Transverse colon (tissue), 4 donors: ENCODE measurements at regions not wholly inside any gene's neighbourhood (a gene's known extent, or its start where the extent isn't known, plus 50 kb on each side); places are given as distances from the start of the nearest gene placed in this dataset.

ENCODE experiments used
- DNase-seq: peaks from one replicate; pipeline ENCODE4 v3.0.0-alpha.2; 2019
- H3K27ac ChIP-seq, 4 donors: fragments of 200-600 bp; sonication (generic); 2 replicates each; pipeline ENCODE4 v1.5.1; 2016 to 2018; ENCODE audit warnings: inconsistent platforms in 4 of 4
- H3K27me3 ChIP-seq: fragments of 200-600 bp; sonication (generic); 2 replicates; pipeline ENCODE4 v1.5.1; 2017; ENCODE audit warnings: inconsistent platforms
- H3K36me3 ChIP-seq, 4 donors: fragments of 200-600 bp; sonication (generic); 2 replicates each; pipeline ENCODE4 v1.5.1; 2017 to 2019; ENCODE audit warnings: inconsistent platforms in 4 of 4
- H3K4me1 ChIP-seq, 4 donors: fragments of 200-600 bp; sonication (generic); 2 replicates each; pipeline ENCODE4 v1.5.1; 2017 to 2020; ENCODE audit warnings: inconsistent platforms in 4 of 4
- H3K4me3 ChIP-seq, 4 donors: fragments of 200-600 bp; sonication (generic); 1 replicate in 1 of 4; 2 replicates in 3 of 4; pipeline versions ENCODE4 v1.5.1 to v1.6.1; 2017 to 2019; ENCODE audit warnings: inconsistent platforms in 4 of 4
- H3K9me3 ChIP-seq, 2 donors: fragments of 200-600 bp; sonication (generic); 2 replicates each; pipeline ENCODE4 v1.5.1; 2017 to 2019; ENCODE audit warnings: inconsistent platforms in 2 of 2
- EP300 ChIP-seq: sonication (generic); formaldehyde crosslinking; IDR thresholded peaks from one replicate; pipeline ENCODE4 v1.6.1; 2017; ENCODE audit warnings: antibody characterized with exemption, low read depth
- POLR2A ChIP-seq: fragments of 450-650 bp; IDR thresholded peaks from one replicate; pipeline ENCODE4 v1.6.1; 2016; ENCODE audit warnings: antibody characterized with exemption, mild to moderate bottlenecking, moderate library complexity
- POLR2AphosphoS5 ChIP-seq, 3 donors: sonication (generic); formaldehyde crosslinking; IDR thresholded peaks; one replicate each; pipeline ENCODE4 v1.6.1; 2016; ENCODE audit warnings: antibody characterized with exemption in 3 of 3
- WGBS, 2 donors: methylation state at CpG; one replicate each; pipeline ENCODE4 v1.1.5; 2018; ENCODE audit warnings: low coverage in 1 of 2; 5-methylcytosine and 5-hydroxymethylcytosine counted together
- in situ Hi-C, 4 donors: fragments of 200-750 bp; cut with MboI; loops; one replicate each; pipeline versions ENCODE4 v1.15.0 to v1.15.1; 2017; ENCODE audit warnings: low sequenced_read_pairs in 3 of 4, low pct_ligation_motif_present in 1 of 4, low pct_unique_long_range_greater_than_20kb in 1 of 4
- intact Hi-C: fragments of 100-400 bp; cut with DNase I; formaldehyde crosslinking; loops from one replicate; pipeline ENCODE4 v1.15.1; 2023; ENCODE audit warnings: low total_unique reads
- TF ChIP-seq, protein P1 (sequence below), 5 experiments: fragments of 200-600 bp in 3 of 5; fragments of 450-650 bp in 2 of 5; sonication (generic) in 3 of 5; IDR thresholded peaks; 1 replicate in 2 of 5; 2 replicates in 3 of 5; pipeline ENCODE4 v1.5.1; 2016 to 2017; ENCODE audit warnings: antibody characterized with exemption in 5 of 5, inconsistent platforms in 3 of 5, mild to moderate bottlenecking in 2 of 5, moderate library complexity in 1 of 5

- H3K4me1 ChIP-seq, result no peaks in the 10 kb centered on the region
- H3K27ac ChIP-seq, result no peak overlapping the region
- in situ Hi-C loops, result no loop called here
- TF ChIP-seq, protein P1, sequence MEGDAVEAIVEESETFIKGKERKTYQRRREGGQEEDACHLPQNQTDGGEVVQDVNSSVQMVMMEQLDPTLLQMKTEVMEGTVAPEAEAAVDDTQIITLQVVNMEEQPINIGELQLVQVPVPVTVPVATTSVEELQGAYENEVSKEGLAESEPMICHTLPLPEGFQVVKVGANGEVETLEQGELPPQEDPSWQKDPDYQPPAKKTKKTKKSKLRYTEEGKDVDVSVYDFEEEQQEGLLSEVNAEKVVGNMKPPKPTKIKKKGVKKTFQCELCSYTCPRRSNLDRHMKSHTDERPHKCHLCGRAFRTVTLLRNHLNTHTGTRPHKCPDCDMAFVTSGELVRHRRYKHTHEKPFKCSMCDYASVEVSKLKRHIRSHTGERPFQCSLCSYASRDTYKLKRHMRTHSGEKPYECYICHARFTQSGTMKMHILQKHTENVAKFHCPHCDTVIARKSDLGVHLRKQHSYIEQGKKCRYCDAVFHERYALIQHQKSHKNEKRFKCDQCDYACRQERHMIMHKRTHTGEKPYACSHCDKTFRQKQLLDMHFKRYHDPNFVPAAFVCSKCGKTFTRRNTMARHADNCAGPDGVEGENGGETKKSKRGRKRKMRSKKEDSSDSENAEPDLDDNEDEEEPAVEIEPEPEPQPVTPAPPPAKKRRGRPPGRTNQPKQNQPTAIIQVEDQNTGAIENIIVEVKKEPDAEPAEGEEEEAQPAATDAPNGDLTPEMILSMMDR (IDR thresholded peaks at IDR 0.05), result no peak
- no peak for TF ChIP-seq EP300
- no peak for TF ChIP-seq POLR2AphosphoS5 (IDR thresholded peaks at IDR 0.05)
- TF ChIP-seq POLR2A, result no peak
- no peaks in the 10 kb centered on the region for H3K9me3 ChIP-seq
- intact Hi-C loops, result no loop called here
- H3K36me3 ChIP-seq, result no peaks in the 10 kb centered on the region
- no peaks in the 10 kb centered on the region for H3K27me3 ChIP-seq
- 88 to 95% methylated on average over 1 of the region's 1 CpG for WGBS, 2 donors
- H3K4me3 ChIP-seq, result no peak overlapping the region
- DNase-seq, result no peak
Measured at GRCh38 chrX:16267431-16267830, 100.2 kb downstream of the MAGEB17 start.

DNA sequence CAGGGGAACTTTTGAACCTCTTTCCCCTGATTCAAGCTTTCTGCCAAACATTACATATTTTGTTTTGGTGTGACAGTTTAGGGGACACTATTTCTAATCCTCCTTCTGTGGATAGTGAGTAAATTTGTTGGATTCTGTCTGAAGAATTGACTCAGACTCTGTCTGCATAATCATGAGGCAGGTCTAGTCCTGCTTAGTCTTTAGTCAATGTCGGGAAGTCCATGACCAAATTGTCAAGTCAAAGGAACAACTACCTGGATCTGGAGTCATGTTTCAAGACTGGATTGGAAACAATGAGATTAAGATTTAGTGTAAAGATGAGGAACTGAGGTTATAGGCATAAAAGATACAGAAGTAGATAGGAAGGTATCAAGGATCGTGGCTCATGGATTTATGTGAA is 100.9 kb downstream of the MAGEB17 start:
- TF ChIP-seq EP300 (no peak), POLR2AphosphoS5 (IDR thresholded peaks at IDR 0.05) (no peak), POLR2A (no peak)
- TF ChIP-seq, protein P1 (IDR thresholded peaks at IDR 0.05), result no peak
- no peaks in the 10 kb centered on the region for H3K27me3 ChIP-seq
- H3K27ac ChIP-seq, result no peak overlapping the region
- H3K4me3 ChIP-seq, result no peak overlapping the region
- WGBS, 2 donors, result 88% methylated on average over 2 of the region's 2 CpGs; no CpG with 5 or more reads in 1 of the 2 donors
- DNase-seq, result no peak
- no peaks in the 10 kb centered on the region for H3K36me3 ChIP-seq
- in situ Hi-C loops, result no loop called here
- no peaks in the 10 kb centered on the region for H3K4me1 ChIP-seq
- H3K9me3 ChIP-seq, result no peaks in the 10 kb centered on the region
- intact Hi-C loops, result no loop called here

DNA sequence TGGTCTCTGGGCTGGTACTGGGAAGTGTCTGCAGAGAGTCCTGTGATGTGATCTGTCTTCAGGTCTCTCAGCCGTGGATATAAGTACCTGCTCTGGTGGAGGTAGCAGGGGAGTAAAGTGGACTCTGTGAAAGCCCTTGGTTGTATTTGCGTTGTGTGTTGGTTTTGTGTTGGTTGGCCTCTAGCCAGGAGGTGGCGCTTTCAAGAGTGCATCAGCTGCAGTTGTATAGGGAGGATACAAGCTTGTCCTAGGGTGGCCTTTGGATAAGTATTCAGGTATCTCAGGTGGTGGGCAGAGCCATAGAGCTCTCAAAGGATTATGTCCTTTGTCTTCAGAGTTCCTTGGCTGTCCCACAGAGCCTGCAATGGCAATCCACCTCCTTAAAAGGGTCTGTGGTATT is 111.6 kb downstream of the MAGEB17 start:
- Histone ChIP-seq H3K36me3 (no peaks in the 10 kb centered on the region), H3K4me3 (no peak overlapping the region), H3K27ac (no peak overlapping the region), H3K27me3 (no peaks in the 10 kb centered on the region), H3K4me1 (no peaks in the 10 kb centered on the region), H3K9me3 (no peaks in the 10 kb centered on the region)
- in situ Hi-C loops (no loop called here), intact Hi-C loops (no loop called here)
- TF ChIP-seq POLR2A (no peak), POLR2AphosphoS5 (IDR thresholded peaks at IDR 0.05) (no peak), EP300 (no peak)
- DNase-seq, result no peak
- 68 to 80% methylated on average over 2 to 3 of the region's 3 CpGs for WGBS, 2 donors

GRCh38 chrX:16282209-16282608 is 114.9 kb downstream of the MAGEB17 start:
- TF ChIP-seq POLR2AphosphoS5 (IDR thresholded peaks at IDR 0.05) (no peak), EP300 (no peak), POLR2A (no peak)
- TF ChIP-seq, protein P1 (IDR thresholded peaks at IDR 0.05), result no peak
- in situ Hi-C loops, result no loop called here

GRCh38 chrX:16284842-16285241 is 117.6 kb downstream of the MAGEB17 start:
- no peak overlapping the region for H3K27ac ChIP-seq
- intact Hi-C loops (no loop called here), in situ Hi-C loops (no loop called here)
- H3K4me1 ChIP-seq, result no peaks in the 10 kb centered on the region
- no peaks in the 10 kb centered on the region for H3K27me3 ChIP-seq
- no peak overlapping the region for H3K4me3 ChIP-seq
- no peak for DNase-seq
- H3K36me3 ChIP-seq, result no peaks in the 10 kb centered on the region
- H3K9me3 ChIP-seq, result no peaks in the 10 kb centered on the region
- TF ChIP-seq POLR2AphosphoS5 (IDR thresholded peaks at IDR 0.05), result no peak
- TF ChIP-seq, protein P1 (IDR thresholded peaks at IDR 0.05), result no peak
- no peak for TF ChIP-seq POLR2A
- TF ChIP-seq EP300, result no peak

More at GRCh38 chrX:16282209-16282608, 114.9 kb downstream of the MAGEB17 start:
- no peaks in the 10 kb centered on the region for H3K27me3 ChIP-seq
- intact Hi-C loops, result no loop called here
- no peaks in the 10 kb centered on the region for H3K4me1 ChIP-seq
- no peak overlapping the region for H3K27ac ChIP-seq
- H3K9me3 ChIP-seq, result no peaks in the 10 kb centered on the region
- 78 to 88% methylated on average over 2 of the region's 2 CpGs for WGBS, 2 donors
- H3K36me3 ChIP-seq, result no peaks in the 10 kb centered on the region
- no peak for DNase-seq
- H3K4me3 ChIP-seq, result no peak overlapping the region
